Esophagus muscularis mucosa (tissue), 4 donors: ENCODE measurements at regions not wholly inside any gene's neighbourhood (a gene's known extent, or its start where the extent isn't known, plus 50 kb on each side); places are given as distances from the start of the nearest gene placed in this dataset.

Experiments
- CTCF ChIP-seq, 3 experiments: fragments of 200-600 bp in 2 of 3; fragments of 450-650 bp in 1 of 3; sonication (generic) in 2 of 3; IDR thresholded peaks; one replicate each; pipeline ENCODE4 v1.5.1; 2017 to 2019; ENCODE audit warnings: antibody characterized with exemption in 3 of 3, mild to moderate bottlenecking in 2 of 3, moderate library complexity in 1 of 3
- EP300 ChIP-seq: sonication (generic); formaldehyde crosslinking; IDR thresholded peaks from one replicate; pipeline ENCODE4 v1.6.1; 2017; ENCODE audit warnings: antibody characterized with exemption
- POLR2A ChIP-seq: fragments of 450-650 bp; IDR thresholded peaks from one replicate; pipeline ENCODE4 v1.6.1; 2017; ENCODE audit warnings: antibody characterized with exemption, moderate library complexity, mild to moderate bottlenecking, low read depth
- POLR2AphosphoS5 ChIP-seq, 2 donors: sonication (generic); formaldehyde crosslinking; IDR thresholded peaks; one replicate each; pipeline ENCODE4 v1.6.1; 2017; ENCODE audit warnings: antibody characterized with exemption in 2 of 2

GRCh38 chr2:129439406-129440302 is 539.8 kb upstream of the RAB6C start:
- no peak for TF ChIP-seq CTCF (IDR thresholded peaks at IDR 0.05)
- no peak for TF ChIP-seq POLR2AphosphoS5 (IDR thresholded peaks at IDR 0.05)
- TF ChIP-seq POLR2A = no peak
- no peak for TF ChIP-seq EP300
